HG03159 (cell line): ENCODE measurements at regions not wholly inside any gene's neighbourhood (a gene's known extent, or its start where the extent isn't known, plus 50 kb on each side); places are given as distances from the start of the nearest gene placed in this dataset.

Experiments used
- ATAC-seq: cut with Tn5 transposase; IDR thresholded peaks from one replicate; pipeline ENCODE4 v1.9.1; 2021; ENCODE audit warnings: mild to moderate bottlenecking, moderate library complexity; ENCODE audit not compliant: unreplicated experiment

DNA sequence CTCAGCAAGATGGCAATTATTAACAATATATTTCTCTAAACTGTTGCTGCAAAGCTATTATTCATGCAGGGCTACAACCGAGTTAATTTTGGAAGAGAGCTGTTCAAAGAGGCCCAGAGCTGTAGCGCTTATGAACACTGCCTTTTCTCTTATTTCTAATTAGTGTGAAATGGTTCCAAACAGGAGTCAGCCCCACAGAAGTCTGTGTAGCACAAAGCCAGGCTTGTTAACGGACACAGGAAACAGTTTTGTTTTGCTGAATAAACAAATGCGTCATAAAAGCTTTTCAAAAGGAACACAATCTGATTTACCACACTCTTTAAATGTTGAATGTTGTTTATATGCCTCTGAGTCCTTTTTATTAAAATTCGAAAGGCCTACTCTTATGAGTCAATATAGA lies 396.5 kb downstream of the ANXA1 start:
- ATAC-seq: no peak

DNA sequence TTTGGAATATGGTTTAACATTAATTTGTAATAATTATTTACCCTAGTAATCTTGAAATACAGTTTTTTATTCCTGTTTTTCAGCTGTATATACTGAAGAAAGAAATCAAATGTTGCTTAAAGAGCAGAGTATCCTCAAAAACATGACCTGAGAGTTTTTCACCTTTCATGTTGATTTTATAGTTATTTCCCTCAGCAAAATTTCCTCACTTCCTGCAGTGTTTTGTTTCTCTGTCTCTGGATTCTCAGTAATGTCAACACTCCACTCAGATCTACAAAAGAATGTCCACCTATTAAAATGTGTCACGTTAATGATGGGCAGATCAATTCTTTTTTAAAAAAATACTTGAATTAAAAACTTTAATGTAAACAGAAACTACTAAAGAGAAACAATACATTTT lies 398.3 kb downstream of the ANXA1 start:
- no peak for ATAC-seq

DNA sequence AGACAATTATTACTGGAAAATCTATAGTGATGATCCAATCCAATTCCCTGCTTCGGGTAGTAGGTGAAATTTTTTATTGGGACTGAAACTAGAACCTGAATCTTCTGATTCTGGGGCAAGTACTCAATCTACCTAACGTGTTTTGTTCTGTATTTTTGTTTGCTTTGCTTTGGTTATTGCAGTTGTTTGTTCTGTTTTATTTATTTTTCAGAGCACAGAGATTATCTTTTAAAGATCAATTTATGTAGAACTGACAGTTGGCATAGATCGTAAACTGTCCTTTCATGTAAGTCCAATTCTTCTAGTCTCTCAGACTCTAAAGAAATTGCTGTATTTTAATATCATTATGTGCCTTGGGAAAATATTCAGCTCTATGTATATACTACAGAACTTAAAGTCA lies 401.6 kb downstream of the ANXA1 start:
- ATAC-seq: no peak

DNA sequence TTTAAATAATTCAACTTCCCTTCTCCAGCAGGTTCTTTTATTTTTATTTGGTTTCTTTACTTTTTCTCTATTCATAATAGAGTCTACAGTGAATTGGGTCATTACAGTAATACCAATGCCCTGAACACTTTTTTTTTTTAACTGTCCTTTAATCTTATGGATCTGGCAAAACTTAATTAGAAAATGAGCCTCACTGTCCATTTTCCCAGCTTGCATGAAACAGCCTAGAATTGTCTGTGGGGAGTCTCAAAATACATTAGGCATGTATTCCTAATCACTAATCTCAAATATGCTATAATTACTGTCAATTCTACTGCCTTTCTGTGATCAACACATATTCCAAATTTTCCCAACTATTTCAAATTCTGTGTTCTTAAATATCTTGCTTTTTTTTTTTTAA lies 406.8 kb downstream of the ANXA1 start:
- ATAC-seq: no peak

DNA sequence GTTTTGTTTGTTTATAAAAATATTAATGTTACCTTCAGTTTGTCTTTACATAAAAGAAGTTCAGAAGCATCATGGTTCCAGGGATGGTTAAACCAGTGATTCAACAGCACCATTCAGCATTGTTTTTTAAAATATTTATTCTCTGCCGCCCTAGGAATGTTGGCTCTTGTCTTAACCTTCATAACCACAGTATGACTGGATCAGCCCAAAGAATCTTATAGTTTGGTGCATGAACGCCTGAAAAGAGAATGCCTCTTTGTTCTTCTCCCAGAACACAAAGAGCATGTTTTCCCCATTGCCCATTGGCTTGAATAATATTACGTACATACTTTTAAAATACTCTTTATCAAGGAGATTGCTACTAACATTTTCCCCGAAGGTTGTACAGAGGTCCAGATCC lies 413.4 kb downstream of the ANXA1 start:
- ATAC-seq: no peak

DNA sequence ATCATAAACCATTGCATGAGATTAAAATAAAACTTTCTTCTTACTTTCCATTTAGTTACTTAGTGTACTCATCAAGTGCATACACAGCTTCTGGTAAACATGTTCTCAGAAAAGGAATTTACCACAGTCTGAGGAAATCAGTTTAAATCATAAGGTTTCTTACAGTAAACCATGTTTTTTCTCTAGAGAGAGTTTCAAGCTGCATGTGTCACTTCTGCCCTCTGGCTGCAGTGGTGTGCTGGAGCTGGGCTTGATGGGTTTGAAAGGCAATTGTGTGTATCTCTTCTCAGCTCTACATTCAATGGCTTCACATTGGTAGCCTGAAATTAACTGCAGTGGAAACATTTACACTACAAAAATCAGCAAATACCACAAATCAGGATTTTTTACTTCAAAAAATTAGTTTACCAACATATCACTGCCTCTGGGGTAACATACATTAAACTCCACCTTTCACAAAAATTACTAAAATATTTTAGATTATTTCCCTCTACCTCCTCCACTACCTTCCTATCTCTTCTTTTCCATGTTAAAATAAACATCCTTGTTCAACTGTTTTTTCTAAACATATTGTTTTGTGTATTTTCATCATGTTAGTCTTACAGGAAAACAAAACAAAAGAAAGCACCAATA lies 414.3 kb downstream of the ANXA1 start:
- no peak for ATAC-seq

DNA sequence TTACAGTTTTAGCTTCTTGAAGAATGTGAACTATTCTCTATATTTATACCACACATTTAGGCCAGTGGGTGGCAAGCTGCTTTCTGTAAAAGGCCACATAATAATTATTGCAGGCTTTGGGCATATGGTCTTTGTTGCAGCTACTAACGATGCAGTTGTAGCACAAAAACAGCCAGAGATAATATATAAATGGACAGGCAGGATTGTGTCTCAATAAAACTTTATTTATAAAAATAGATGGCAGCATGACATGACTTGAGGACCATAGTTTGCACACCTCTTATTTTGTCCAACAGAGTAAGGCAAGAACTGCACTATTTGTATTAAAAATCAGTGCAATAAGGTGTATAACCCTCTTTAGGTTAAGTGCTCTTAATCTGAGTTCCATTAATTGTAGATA lies 415.0 kb downstream of the ANXA1 start:
- ATAC-seq: no peak

DNA sequence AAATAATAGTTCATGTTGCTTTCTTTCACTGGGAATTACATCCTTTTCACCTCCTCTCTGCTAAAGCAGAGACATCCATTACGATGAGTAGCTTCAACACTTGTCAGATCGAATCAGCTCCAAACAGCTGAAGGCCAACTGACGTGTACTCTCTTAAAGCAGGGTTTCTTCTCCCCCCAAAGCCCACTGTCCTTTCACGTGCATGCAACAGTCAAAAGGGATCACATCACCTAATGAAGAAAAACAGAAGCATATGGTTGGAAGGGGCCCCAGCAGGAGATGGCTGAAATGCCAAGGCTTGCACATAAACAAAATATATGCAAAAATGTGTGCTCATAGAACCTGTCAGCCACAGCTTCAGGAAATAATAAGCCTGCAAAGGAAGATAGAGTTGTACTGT lies 421.6 kb downstream of the ANXA1 start:
- no peak for ATAC-seq

DNA sequence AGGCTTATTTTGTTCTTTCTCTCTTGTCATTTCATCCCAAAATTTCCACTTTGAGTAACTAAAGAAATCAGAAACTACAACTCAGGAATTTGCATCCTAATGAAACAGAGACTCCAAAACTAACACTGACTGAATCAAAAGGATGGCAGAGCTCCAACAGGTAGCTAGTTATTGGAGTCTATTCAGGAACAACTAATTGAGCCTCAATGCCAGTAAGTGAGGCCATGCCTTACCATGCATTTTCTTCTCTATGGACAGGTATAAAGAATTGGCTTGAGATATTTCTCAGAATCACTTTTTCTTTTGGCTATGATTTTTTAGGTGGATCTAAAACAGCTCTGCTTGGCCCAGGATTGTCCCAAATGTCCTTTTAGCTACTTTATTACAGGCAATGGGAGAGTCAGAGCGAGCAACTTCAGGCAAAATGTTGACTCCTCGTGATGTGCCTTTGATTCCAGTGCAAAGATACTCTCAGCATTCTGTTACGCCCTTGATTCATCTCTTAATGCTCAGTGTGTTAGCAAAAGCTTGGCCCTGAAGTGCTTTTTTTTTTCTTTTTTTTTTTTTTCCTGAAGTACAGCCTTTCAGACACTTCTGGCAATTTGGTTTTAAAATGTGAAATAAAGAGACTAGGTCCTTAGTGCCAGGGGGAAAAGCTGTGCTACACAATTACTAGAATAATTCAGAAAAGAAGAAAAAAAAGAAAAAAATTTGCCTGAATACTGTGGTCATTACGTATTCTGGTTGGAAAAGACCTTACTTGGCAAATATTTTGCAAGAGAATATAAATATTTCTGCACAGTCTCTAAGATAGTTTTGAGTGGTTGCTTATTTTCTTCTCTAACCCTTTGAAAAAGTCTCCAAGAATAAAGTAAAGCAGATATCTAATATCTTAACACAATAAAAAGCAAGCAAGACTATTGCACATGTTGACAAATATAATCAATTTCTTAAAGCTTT lies 423.7 kb downstream of the ANXA1 start:
- ATAC-seq: no peak

DNA sequence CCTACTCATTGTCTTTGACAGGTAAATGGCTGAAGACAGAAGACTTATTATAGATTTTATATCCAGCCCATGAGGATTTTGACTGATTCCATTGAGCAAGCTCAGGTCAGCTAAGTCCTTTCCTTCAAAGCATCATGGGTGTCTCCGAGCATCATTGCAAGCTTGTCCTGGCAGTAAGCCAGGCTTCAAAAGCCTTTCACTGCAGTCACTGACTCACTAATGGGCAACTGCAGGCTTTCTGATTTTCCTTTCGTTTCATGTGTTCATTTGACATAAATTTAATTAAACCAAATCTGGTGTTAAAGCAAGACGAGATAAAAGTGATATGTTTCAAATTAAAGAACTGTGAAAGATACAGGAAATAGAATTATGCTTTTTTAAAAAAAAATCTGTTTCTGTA lies 426.2 kb downstream of the ANXA1 start:
- no peak for ATAC-seq

DNA sequence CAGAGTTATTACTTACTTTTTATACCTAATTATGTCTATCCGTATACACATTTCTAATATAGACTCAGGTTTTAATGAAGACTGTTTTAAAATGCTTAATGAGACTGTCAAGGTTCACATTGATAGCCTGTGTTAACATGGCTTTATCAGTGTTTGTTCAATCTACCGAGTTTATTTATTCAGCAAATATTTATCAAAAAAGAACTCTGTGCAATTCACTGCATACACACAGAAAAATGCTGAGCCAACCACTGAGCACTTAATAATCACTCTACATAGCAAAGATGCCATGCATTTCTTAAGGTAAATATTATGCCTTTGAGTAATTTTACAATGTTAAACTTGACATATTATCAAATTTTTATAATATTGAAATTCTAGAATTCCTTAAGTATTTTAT lies 428.2 kb downstream of the ANXA1 start:
- no peak for ATAC-seq

DNA sequence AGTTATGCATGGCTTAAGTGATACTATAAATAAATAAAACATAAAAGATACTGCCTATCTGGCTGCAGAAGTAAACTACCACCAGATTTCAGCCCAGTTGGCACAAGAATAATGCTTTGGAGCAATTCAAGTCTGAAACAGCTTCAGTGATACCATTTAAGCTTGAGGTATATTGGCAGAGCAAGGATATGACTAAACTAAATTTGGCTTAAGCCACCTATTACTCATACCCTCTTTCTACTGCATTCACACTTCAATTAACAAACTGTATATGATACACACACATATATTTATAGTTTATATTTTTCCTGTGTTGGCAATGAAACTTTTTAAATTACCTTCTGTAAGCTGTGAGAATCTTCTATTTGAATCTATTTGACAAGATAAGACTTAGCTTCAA lies 431.9 kb downstream of the ANXA1 start:
- ATAC-seq: no peak

DNA sequence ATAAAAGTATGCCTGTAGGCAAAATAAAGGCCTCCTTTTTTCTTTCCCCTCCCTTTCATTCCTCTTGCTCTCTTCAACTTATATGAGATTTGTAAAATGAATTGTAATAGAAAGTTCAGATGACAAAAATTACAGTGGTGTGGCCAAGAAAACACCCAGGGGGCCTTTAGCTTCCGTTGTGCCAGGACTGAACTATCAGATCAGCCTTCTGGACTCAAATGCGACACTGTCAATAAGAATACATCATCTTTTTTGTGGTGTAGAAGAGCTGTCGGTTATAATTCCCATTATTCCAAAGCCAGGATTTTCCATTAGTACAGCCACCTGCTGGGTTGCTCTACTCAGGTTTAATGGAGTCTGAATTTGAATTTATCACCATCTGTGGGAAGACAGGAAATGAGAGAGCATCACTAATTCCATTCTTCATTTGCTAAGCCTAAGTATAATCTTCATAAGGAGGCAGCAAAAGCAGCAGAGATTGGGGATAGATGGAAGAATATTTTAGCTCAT lies 443.4 kb downstream of the ANXA1 start:
- ATAC-seq: no peak

DNA sequence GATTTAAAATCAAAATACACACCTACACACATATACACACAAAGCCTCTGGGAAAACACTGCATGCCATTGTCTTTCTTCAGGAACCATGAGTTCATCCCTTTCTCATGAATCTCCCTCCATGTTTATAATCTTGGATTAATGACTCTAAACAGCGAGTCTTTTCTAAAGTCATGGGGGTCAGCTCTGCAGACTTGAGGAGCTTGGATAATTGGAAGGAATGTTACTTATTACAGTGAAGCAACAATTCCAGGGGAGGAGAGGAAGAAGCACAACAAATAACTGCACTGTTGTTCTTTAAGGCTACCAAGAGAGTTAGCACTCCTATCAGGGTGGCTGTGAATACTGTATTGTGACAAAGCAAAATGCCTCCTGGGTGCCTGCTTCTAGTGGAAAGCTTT lies 444.7 kb downstream of the ANXA1 start:
- no peak for ATAC-seq

DNA sequence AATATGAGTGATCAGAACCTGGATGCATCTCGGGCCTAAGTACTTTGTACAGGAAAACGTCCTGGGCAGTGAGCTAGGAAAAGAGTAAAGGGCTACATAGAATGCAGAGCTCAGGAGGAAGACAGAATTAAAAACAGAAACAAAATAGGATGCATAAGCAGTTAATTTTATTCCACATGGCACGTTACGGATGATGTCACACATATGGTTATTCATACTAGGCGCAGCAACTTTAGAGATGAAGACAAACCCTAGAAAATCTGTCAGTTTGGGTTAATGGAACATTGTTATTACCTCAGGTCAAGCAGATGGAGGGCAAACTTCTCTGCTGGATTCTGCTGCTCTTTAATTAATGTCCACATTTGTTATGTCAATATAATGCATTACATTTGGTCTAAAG lies 445.4 kb downstream of the ANXA1 start:
- ATAC-seq: no peak

DNA sequence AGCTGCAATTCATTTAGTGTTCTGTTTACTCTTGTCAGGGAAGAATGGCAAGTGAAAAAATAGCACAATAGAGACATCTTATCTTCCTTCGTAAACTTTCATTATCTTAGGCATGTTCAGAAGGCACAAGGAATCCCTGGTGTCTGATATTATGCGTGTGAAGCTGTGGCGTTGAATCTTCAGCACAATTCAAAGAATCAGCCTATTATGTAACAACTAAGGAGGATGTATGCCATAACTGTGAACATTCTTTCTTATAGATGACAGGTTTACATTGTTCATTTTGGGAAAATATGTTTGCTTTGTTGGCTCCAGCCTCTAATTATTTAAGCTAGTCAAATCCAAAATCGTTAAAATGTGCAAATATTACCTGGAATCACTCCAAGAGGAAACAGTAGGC lies 446.1 kb downstream of the ANXA1 start:
- ATAC-seq: no peak

DNA sequence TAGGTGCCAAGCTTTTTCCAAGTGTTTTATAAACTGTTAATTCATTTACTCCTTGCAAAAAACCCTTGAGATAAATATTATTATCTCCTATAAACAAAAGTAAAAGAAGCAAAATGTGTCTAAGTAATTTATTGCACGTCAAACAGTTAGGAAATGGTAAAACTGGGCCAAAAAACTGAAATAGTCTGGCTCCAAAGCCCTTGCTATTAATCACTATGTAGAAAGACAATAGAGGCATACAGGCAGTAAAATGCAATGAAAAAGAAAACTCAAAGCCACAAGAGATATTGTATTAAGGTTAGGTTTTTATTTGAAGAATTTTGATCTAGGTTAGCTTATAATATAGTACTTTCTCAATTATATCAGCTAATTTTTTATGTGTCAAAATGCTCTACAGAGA lies 457.7 kb downstream of the ANXA1 start:
- no peak for ATAC-seq

DNA sequence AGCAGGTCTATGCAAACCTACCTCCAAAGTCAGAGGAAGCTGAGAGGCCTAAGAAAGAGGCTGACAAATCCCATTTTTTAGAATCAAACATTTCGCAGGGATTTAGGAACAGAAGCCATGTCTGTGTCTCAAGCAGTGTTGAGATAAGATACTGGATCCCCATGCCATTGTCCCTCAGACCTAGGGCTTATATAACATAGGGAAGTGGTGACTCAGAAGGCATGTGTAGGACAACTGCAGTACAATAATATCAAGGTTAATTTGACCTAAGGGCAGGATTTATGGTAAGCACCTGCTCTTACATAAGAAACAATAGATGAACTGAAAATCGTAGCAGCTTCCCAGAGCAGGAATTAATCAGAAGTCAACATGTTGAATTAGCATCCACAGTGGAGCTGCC lies 459.4 kb downstream of the ANXA1 start:
- no peak for ATAC-seq

DNA sequence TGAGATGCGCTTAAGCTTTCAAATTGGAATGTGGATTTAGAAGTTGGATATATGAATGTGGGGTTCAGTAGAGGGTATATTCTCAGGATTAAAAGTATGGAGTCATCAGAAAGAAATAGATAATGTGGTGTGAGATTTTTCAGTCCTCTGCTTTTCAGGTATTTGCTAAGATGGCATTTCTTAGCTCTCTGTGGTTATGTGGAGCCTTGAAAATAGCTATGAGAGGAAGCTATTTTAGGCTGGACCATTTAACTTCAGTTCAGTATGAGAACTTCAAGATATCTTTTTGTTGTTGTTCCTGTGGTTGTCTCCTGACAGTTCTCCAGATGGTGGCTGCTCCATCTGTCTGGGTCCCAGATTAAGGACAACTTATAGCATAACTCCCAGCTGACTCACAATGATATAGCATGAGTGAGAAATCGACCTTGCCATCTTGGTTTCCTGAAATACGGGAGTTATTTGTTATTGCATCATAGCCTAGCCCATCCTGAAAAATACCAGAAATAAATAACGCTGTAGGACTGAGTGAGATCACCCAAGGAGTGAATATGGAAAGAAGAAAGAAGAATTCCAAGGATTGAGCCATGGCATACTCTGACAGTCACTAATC lies 461.5 kb downstream of the ANXA1 start:
- no peak for ATAC-seq

DNA sequence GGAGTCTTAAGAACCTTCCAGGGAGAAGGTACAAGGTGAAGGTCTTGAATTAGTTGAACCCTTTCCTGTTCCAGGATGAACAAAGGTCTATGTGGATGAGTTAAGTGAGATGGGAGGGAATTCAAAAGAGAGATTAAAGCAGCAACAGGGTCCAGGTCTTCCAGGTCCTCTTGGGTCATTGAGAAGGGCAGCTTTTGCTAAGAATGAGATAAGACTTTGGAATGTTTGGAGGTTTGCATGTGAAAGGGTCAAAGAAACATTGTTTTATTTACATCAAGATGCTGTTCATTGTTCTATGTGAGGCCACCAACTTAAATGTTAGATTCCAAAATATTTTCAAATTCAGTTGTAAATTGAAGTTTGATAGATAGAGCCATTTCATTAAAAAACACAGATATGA lies 463.9 kb downstream of the ANXA1 start:
- ATAC-seq: no peak

DNA sequence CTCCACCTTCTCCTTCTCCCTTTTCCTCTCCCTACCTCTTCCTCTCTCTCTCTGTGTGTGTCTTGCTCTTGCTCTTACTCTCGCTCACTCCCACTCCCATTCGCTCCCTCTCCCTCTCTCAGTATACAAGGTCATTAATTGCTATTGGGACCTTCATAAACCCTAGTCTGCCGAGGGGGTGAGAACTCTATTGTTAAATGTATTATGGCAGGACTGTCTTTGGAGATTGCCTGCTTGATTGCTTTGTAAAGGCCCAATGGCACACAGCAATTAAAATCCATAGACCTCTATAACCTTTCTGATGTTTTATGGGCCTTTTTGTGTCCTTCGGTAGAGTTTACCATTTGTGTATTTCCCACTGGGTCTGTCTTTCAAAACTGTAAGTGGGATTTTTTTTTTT lies 465.9 kb downstream of the ANXA1 start:
- ATAC-seq: no peak

DNA sequence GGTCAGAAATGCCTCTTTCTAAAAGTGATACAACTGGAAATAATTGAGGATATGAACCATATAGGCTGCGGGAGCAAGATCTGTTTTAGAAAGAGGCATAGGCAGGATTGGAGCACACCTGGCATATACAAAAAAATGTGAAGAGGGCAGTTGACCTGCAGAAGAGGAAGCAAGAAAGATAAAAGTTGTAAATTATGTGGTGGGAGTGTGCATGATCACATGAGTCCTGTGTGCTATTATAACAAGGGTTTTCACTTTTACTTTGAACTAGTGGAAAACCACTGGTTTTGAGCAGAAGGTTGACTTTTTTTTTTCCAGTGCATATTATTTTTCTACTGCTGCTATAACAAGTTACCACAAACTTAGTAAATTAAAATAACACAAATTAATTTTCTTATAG lies 489.3 kb downstream of the ANXA1 start:
- ATAC-seq: peak; percentile 86
